ENCODE measurements at regions not wholly inside any gene's neighbourhood (a gene's known extent, or its start where the extent isn't known, plus 50 kb on each side); places are given as distances from the start of the nearest gene placed in this dataset.

DNA sequence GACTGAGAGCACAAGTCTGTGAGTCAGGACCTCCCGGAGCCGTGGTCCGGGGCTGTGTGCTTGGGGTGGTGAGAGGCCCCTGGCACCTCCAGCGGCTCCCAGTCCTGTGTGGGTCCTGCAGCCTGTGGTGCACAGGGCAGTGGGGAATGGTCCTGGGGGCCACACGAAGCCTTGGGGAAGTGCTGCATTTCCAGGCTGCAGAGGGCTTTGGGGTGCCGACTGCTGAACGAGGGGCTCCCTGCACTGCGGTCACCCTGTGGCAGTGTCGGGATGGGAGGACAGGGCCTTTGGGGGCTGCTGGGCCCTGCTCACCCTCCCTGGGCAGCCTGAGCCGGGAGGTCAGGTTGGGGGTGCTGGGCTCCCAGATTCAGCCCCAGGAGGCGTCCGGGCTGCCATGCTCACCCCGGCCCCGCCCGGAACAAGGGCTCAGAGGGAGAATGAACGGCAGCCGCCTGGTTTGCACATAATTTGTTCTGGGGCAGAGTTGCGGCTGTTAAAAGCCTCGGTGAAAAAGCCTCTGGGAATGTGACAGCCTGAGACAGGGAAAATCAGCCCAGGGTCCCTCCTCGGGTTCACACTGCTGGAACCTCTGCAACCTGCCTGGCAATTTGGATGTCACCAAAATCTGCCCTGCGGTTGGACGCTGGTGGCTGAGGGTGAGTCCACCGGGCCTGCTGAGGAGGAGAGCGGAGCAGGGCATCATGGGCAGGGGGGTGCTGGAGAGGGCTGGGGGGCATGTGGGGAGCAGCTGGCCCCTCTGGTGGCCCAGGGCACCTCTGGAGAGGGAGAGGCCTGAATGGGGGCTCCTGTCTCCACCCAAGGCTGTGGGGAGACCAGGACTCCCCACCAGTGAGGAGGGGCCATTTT is 109.2 kb downstream of the KIF26A start:
- Histone ChIP-seq H2AFZ (ENCODE audit: low read depth, low read length, poor library complexity, severe bottlenecking) (no peak overlapping the region), H3K9me2 (ENCODE audit: insufficient read depth) (no peaks in the 10 kb centered on the region), H3K27ac (ENCODE audit: low read depth, low read length) (no peak overlapping the region), H4K20me1 (ENCODE audit: insufficient read depth) (no peaks in the 10 kb centered on the region), H3K4me3 (replicated peaks in 1 of 2; ENCODE audit: low read depth in 1 of 2, low read length in 2 of 2) (no peak overlapping the region), H3K36me3 (ENCODE audit: control insufficient read depth in 1 of 2, insufficient read depth in 2 of 2, low read length in 2 of 2) (no peaks in the 10 kb centered on the region), H3K27me3 (ENCODE audit: insufficient read depth, low read length) (no peaks in the 10 kb centered on the region), H3K9me3 (ENCODE audit: control insufficient read depth in 1 of 2, insufficient read depth in 1 of 2, low read depth in 1 of 2, low read length in 2 of 2) (no peaks in the 10 kb centered on the region; a peak in 1 of 4 replicates), H3K9ac (ENCODE audit: low read length) (no peak overlapping the region), H3K4me1 (ENCODE audit: control insufficient read depth in 1 of 2, insufficient read depth in 2 of 2, low read length in 2 of 2) (no peaks in the 10 kb centered on the region), H3K4me2 (ENCODE audit: low read length) (no peak overlapping the region), H3K79me2 (ENCODE audit: insufficient read depth, low read length) (no peaks in the 10 kb centered on the region)
- ATAC-seq (no peak), DNase-seq (ENCODE audit: low read depth, low spot score) (no peak)
- intact Hi-C loops (cut with micrococcal nuclease), result no loop called here
- CTCF ChIA-PET, result no interaction called here
- TF ChIP-seq CBX3 (IDR thresholded peaks at IDR 0.05; ENCODE audit: low read depth), result no peak
- TF ChIP-seq, protein P1, sequence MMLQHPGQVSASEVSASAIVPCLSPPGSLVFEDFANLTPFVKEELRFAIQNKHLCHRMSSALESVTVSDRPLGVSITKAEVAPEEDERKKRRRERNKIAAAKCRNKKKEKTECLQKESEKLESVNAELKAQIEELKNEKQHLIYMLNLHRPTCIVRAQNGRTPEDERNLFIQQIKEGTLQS (IDR thresholded peaks at IDR 0.05), result no peak
- no peak for TF ChIP-seq EZH2phosphoT487 (IDR thresholded peaks at IDR 0.05; ENCODE audit: borderline replicate concordance)
- TF ChIP-seq SIN3A (IDR thresholded peaks at IDR 0.05; ENCODE audit: low read depth), result no peak
- no peak for TF ChIP-seq FOSL1 (IDR thresholded peaks at IDR 0.05; ENCODE audit: low read depth)
- no peak for TF ChIP-seq POLR2AphosphoS5 (IDR thresholded peaks at IDR 0.05; ENCODE audit: low read depth, low read length)
- RAD21 ChIA-PET (ENCODE audit: low non-redundant PET in 1 of 2, low total read pairs in 2 of 2, uncharacterized antibody in 2 of 2, unreplicated experiment in 2 of 2), result no interaction called here
- POLR2A ChIA-PET, result no interaction called here
- BruUV-seq (replicated peaks), result no TSS peak

GRCh38 chr14:104248203-104249055 is 110.0 kb downstream of the KIF26A start:
- H3K27me3 ChIP-seq (ENCODE audit: insufficient read depth, low read length), result no peaks in the 10 kb centered on the region
- H3K27ac ChIP-seq (ENCODE audit: low read depth, low read length), result no peak overlapping the region
- H3K9me2 ChIP-seq (ENCODE audit: insufficient read depth), result no peaks in the 10 kb centered on the region
- H3K9me3 ChIP-seq (ENCODE audit: control insufficient read depth in 1 of 2, insufficient read depth in 1 of 2, low read depth in 1 of 2, low read length in 2 of 2), result no peaks in the 10 kb centered on the region; a peak in 1 of 4 replicates
- no peak overlapping the region for H2AFZ ChIP-seq (ENCODE audit: low read depth, low read length, poor library complexity, severe bottlenecking)
- no peaks in the 10 kb centered on the region for H3K36me3 ChIP-seq (ENCODE audit: control insufficient read depth in 1 of 2, insufficient read depth in 2 of 2, low read length in 2 of 2)
- H3K9ac ChIP-seq (ENCODE audit: low read length), result no peak overlapping the region
- BruUV-seq (replicated peaks), result no TSS peak
- no peaks in the 10 kb centered on the region for H3K79me2 ChIP-seq (ENCODE audit: insufficient read depth, low read length)
- H4K20me1 ChIP-seq (ENCODE audit: insufficient read depth), result no peaks in the 10 kb centered on the region
- POLR2A ChIA-PET, result no interaction called here
- ATAC-seq, result no peak
- intact Hi-C loops (cut with micrococcal nuclease), result no loop called here
- no peaks in the 10 kb centered on the region for H3K4me1 ChIP-seq (ENCODE audit: control insufficient read depth in 1 of 2, insufficient read depth in 2 of 2, low read length in 2 of 2)
- RAD21 ChIA-PET (ENCODE audit: low non-redundant PET in 1 of 2, low total read pairs in 2 of 2, uncharacterized antibody in 2 of 2, unreplicated experiment in 2 of 2), result no interaction called here
- DNase-seq (ENCODE audit: low read depth, low spot score), result no peak
- no peak overlapping the region for H3K4me2 ChIP-seq (ENCODE audit: low read length)
- TF ChIP-seq, protein P1 (IDR thresholded peaks at IDR 0.05), result no peak
- H3K4me3 ChIP-seq (replicated peaks in 1 of 2; ENCODE audit: low read depth in 1 of 2, low read length in 2 of 2), result no peak overlapping the region
- CTCF ChIA-PET, result no interaction called here
